Liver (tissue), 3 donors: ENCODE measurements at regions not wholly inside any gene's neighbourhood (a gene's known extent, or its start where the extent isn't known, plus 50 kb on each side); places are given as distances from the start of the nearest gene placed in this dataset.

Experiments used
- HNF4G ChIP-seq: IDR thresholded peaks from 2 replicates; pipeline ENCODE4 v1.6.1; 2016; ENCODE audit warnings: antibody characterized with exemption
- NR2F2 ChIP-seq: IDR thresholded peaks from 2 replicates; pipeline ENCODE4 v1.6.1; 2016; ENCODE audit warnings: antibody characterized with exemption
- RAD21 ChIP-seq, 2 donors: IDR thresholded peaks; 2 replicates each; pipeline ENCODE4 v1.6.1; 2016; ENCODE audit warnings: antibody characterized with exemption in 2 of 2, mild to moderate bottlenecking in 2 of 2
- RXRA ChIP-seq, 2 donors: IDR thresholded peaks; 2 replicates each; pipeline ENCODE4 v1.6.1; 2017 to 2018; ENCODE audit warnings: antibody characterized with exemption in 2 of 2, mild to moderate bottlenecking in 1 of 2
- SP1 ChIP-seq: IDR thresholded peaks from 2 replicates; pipeline ENCODE4 v1.6.1; 2018; ENCODE audit warnings: antibody characterized with exemption, mild to moderate bottlenecking
- TAF1 ChIP-seq: conservative IDR thresholded peaks from 2 replicates; pipeline ENCODE4 v1.6.1; 2016; ENCODE audit warnings: antibody characterized with exemption, mild to moderate bottlenecking
- TF ChIP-seq, protein P1 (sequence below): fragments of 150-350 bp; IDR thresholded peaks from 2 replicates; pipeline ENCODE4 v1.5.1; 2017; ENCODE audit warnings: improper control_type of control experiment, low read depth, low read length; ENCODE audit not compliant: missing input control
- TF ChIP-seq, protein P2 (sequence below): IDR thresholded peaks from 2 replicates; pipeline ENCODE4 v1.6.1; 2016; ENCODE audit warnings: antibody characterized with exemption
- donor health status: healthy.
- donor health status: healthy.

GRCh38 chr4:151990201-151990600 lies 229.4 kb upstream of the GATB start:
- no peak for TF ChIP-seq SP1
- TF ChIP-seq, protein P1, sequence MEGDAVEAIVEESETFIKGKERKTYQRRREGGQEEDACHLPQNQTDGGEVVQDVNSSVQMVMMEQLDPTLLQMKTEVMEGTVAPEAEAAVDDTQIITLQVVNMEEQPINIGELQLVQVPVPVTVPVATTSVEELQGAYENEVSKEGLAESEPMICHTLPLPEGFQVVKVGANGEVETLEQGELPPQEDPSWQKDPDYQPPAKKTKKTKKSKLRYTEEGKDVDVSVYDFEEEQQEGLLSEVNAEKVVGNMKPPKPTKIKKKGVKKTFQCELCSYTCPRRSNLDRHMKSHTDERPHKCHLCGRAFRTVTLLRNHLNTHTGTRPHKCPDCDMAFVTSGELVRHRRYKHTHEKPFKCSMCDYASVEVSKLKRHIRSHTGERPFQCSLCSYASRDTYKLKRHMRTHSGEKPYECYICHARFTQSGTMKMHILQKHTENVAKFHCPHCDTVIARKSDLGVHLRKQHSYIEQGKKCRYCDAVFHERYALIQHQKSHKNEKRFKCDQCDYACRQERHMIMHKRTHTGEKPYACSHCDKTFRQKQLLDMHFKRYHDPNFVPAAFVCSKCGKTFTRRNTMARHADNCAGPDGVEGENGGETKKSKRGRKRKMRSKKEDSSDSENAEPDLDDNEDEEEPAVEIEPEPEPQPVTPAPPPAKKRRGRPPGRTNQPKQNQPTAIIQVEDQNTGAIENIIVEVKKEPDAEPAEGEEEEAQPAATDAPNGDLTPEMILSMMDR, result no peak
- TF ChIP-seq, protein P2, sequence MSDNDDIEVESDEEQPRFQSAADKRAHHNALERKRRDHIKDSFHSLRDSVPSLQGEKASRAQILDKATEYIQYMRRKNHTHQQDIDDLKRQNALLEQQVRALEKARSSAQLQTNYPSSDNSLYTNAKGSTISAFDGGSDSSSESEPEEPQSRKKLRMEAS, result no peak
- TF ChIP-seq HNF4G, result no peak
- TF ChIP-seq TAF1, result no peak
- TF ChIP-seq NR2F2, result no peak
- TF ChIP-seq RAD21 (IDR thresholded peaks at IDR 0.05), result no peak
- no peak for TF ChIP-seq RXRA (IDR thresholded peaks at IDR 0.05)
